OCI-LY1 (cell line): ENCODE measurements at regions not wholly inside any gene's neighbourhood (a gene's known extent, or its start where the extent isn't known, plus 50 kb on each side); places are given as distances from the start of the nearest gene placed in this dataset.

ENCODE experiments used
- EZH2 ChIP-seq: fragments of 200-600 bp; sonication (generic), shearing (Covaris generic); IDR thresholded peaks from 2 replicates; pipeline ENCODE4 v1.8.0; 2017; ENCODE audit warnings: borderline replicate concordance, mixed run types, mild to moderate bottlenecking, antibody characterized with exemption, low read length, moderate library complexity, mixed read lengths
- TF ChIP-seq, protein P1 (sequence below): fragments of 200-600 bp; sonication (generic), shearing (Covaris generic); IDR thresholded peaks from 2 replicates; pipeline ENCODE4 v1.5.1; 2017; ENCODE audit warnings: mild to moderate bottlenecking, antibody characterized with exemption, low read length, moderate library complexity, mixed read lengths

DNA sequence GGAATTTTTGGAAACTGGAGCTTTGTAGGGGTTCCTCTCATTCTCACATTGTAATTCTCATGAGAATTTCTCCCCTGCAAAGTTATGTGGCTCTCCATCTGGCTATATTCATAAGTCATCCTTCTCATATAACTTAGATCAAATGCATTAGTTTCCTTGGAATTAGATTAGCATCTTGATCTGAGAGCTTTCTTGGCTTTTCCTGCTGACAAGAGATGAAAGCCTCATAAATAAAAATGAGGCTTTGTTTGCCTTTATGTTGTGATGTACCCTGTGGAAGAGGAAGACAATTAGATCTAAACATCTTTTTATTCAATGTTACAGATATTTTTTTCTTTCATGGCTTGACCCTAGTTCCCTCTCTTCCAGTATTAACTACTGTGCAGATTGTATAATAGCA, 165.4 kb upstream of the ZPLD1 start:
- TF ChIP-seq, protein P1, sequence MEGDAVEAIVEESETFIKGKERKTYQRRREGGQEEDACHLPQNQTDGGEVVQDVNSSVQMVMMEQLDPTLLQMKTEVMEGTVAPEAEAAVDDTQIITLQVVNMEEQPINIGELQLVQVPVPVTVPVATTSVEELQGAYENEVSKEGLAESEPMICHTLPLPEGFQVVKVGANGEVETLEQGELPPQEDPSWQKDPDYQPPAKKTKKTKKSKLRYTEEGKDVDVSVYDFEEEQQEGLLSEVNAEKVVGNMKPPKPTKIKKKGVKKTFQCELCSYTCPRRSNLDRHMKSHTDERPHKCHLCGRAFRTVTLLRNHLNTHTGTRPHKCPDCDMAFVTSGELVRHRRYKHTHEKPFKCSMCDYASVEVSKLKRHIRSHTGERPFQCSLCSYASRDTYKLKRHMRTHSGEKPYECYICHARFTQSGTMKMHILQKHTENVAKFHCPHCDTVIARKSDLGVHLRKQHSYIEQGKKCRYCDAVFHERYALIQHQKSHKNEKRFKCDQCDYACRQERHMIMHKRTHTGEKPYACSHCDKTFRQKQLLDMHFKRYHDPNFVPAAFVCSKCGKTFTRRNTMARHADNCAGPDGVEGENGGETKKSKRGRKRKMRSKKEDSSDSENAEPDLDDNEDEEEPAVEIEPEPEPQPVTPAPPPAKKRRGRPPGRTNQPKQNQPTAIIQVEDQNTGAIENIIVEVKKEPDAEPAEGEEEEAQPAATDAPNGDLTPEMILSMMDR: no peak
- TF ChIP-seq EZH2: no peak
